PFSK-1 (cell line): ENCODE measurements at regions not wholly inside any gene's neighbourhood (a gene's known extent, or its start where the extent isn't known, plus 50 kb on each side); places are given as distances from the start of the nearest gene placed in this dataset.

Experiments
- FOXP2 ChIP-seq: optimal IDR thresholded peaks from 2 replicates; pipeline ENCODE3; 2011; ENCODE audit warnings: borderline replicate concordance, control low read depth, inconsistent platforms; ENCODE audit not compliant: insufficient read depth; ENCODE audit errors: extremely low read length, extremely low read depth
- POLR2AphosphoS5 ChIP-seq: IDR thresholded peaks from 2 replicates; pipeline ENCODE4 v1.6.1; 2012; ENCODE audit warnings: low read depth, mild to moderate bottlenecking, control low read depth, low read length, moderate library complexity
- REST ChIP-seq, 2 experiments: IDR thresholded peaks; 2 replicates each; pipeline versions ENCODE4 v1.6.1 to v1.8.0; 2011 to 2012; ENCODE audit warnings: low read depth in 2 of 2, low read length in 2 of 2, control low read depth in 1 of 2, inconsistent platforms in 1 of 2, mild to moderate bottlenecking in 1 of 2, moderate library complexity in 1 of 2; ENCODE audit not compliant: insufficient read depth in 1 of 2
- SIN3A ChIP-seq: IDR thresholded peaks from 2 replicates; pipeline ENCODE4 v1.6.1; 2012; ENCODE audit warnings: mild to moderate bottlenecking, low read length, moderate library complexity, borderline replicate concordance; ENCODE audit not compliant: insufficient read depth
- TAF1 ChIP-seq: IDR thresholded peaks from 2 replicates; pipeline ENCODE4 v1.6.1; 2012; ENCODE audit warnings: low read length, control low read depth, borderline replicate concordance; ENCODE audit not compliant: insufficient read depth

- TF ChIP-seq SIN3A (no peak), TAF1 (no peak), FOXP2 (no peak), POLR2AphosphoS5 (no peak), REST (IDR thresholded peaks at IDR 0.05; ENCODE audit: insufficient read depth in 1 of 2, low read depth in 2 of 2, low read length in 2 of 2) (no peak)
These were observed 78.2 kb downstream of the MSL3 start for GRCh38 chrX:11836284-11836683.

- TF ChIP-seq POLR2AphosphoS5 (no peak), SIN3A (no peak), REST (IDR thresholded peaks at IDR 0.05; ENCODE audit: insufficient read depth in 1 of 2, low read depth in 2 of 2, low read length in 2 of 2) (no peak), TAF1 (no peak)
These were observed 79.4 kb downstream of the MSL3 start for GRCh38 chrX:11837437-11837836.

GRCh38 chrX:11864171-11864570, 106.1 kb downstream of the MSL3 start:
- TF ChIP-seq FOXP2 (no peak), TAF1 (no peak), POLR2AphosphoS5 (no peak), REST (IDR thresholded peaks at IDR 0.05; ENCODE audit: insufficient read depth in 1 of 2, low read depth in 2 of 2, low read length in 2 of 2) (no peak), SIN3A (no peak)

- TF ChIP-seq REST (IDR thresholded peaks at IDR 0.05; ENCODE audit: insufficient read depth in 1 of 2, low read depth in 2 of 2, low read length in 2 of 2), result no peak
- no peak for TF ChIP-seq SIN3A
- TF ChIP-seq POLR2AphosphoS5, result no peak
- TF ChIP-seq TAF1, result no peak
- no peak for TF ChIP-seq FOXP2
These were observed 109.7 kb downstream of the MSL3 start for GRCh38 chrX:11867610-11868345.
